ENCODE measurements at regions not wholly inside any gene's neighbourhood (a gene's known extent, or its start where the extent isn't known, plus 50 kb on each side); places are given as distances from the start of the nearest gene placed in this dataset.

DNA sequence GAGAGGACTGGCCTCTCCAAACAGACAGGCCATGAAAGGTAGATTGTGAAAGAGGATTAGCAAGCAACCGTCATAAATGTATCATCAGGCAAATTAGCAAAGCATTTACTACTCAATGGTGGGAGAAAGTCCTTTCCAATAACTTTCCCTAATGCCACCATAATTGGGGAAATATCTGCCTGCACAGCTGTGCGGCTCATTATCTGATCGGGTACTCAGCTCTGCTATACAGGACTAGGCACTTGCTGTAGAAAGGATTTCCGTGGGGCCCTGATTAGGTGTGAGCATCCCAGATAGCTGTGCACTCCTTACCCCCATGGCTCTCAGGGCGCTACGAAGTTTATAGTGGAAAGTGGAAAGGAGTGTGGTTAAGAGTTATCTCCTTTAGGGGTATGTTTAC is 309.7 kb upstream of the PLET1 start:
- no peak overlapping the region for H3K9ac ChIP-seq (replicated peaks; ENCODE audit: extremely low read depth, insufficient read depth, low read length)
- CTCF ChIA-PET: interaction anchor here (1.2 kb wide), 1 partner anchor 18 kb away, joined by 6 read pairs; no protein-coding TSS in a partner anchor
- no peak overlapping the region for H2AFZ ChIP-seq (ENCODE audit: low read depth, low read length)
- no peak for FAIRE-seq
- BruUV-seq (replicated peaks): no TSS peak
- dilution Hi-C loops (cut with MboI; ENCODE audit: extremely low pct_ligation_motif_present, low sequenced_read_pairs) (no loop called here), intact Hi-C loops (cut with micrococcal nuclease) (no loop called here)
- H3K27me3 ChIP-seq (ENCODE audit: control insufficient read depth in 2 of 2, insufficient read depth in 2 of 2, low read length in 2 of 2): peaks cover 0 to 8% of the 10 kb centered on the region in 2 experiments
- H3K9me3 ChIP-seq (replicated peaks; ENCODE audit: control insufficient read depth, insufficient read depth, low read length): no peaks in the 10 kb centered on the region
- no peaks in the 10 kb centered on the region for H3K79me2 ChIP-seq (ENCODE audit: control insufficient read depth, insufficient read depth, low read length)
- H3K27ac ChIP-seq (ENCODE audit: insufficient read depth, low read depth, low read length): no peak overlapping the region
- TF ChIP-seq POLR2A (IDR thresholded peaks at IDR 0.05; ENCODE audit: low read depth, low read length) (no peak), GATA2 (IDR thresholded peaks at IDR 0.05; ENCODE audit: insufficient read depth, insufficient read length, low read depth, low read length) (no peak), JUN (IDR thresholded peaks at IDR 0.05; ENCODE audit: borderline replicate concordance, insufficient read depth, insufficient read length, low read depth) (no peak), POLR2AphosphoS5 (IDR thresholded peaks at IDR 0.05; ENCODE audit: insufficient read depth, low read depth, low read length) (no peak), MYC (IDR thresholded peaks at IDR 0.05; ENCODE audit: low read depth, low read length) (no peak), FOS (IDR thresholded peaks at IDR 0.05; ENCODE audit: borderline replicate concordance, insufficient read depth, low read length) (no peak), EZH2 (IDR thresholded peaks at IDR 0.05; ENCODE audit: borderline replicate concordance, low read depth, low read length, severe bottlenecking) (no peak)
- TF ChIP-seq, protein P1, sequence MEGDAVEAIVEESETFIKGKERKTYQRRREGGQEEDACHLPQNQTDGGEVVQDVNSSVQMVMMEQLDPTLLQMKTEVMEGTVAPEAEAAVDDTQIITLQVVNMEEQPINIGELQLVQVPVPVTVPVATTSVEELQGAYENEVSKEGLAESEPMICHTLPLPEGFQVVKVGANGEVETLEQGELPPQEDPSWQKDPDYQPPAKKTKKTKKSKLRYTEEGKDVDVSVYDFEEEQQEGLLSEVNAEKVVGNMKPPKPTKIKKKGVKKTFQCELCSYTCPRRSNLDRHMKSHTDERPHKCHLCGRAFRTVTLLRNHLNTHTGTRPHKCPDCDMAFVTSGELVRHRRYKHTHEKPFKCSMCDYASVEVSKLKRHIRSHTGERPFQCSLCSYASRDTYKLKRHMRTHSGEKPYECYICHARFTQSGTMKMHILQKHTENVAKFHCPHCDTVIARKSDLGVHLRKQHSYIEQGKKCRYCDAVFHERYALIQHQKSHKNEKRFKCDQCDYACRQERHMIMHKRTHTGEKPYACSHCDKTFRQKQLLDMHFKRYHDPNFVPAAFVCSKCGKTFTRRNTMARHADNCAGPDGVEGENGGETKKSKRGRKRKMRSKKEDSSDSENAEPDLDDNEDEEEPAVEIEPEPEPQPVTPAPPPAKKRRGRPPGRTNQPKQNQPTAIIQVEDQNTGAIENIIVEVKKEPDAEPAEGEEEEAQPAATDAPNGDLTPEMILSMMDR (IDR thresholded peaks at IDR 0.05; ENCODE audit: extremely low read depth in 1 of 2, insufficient read depth in 1 of 2, low read depth in 1 of 2, low read length in 2 of 2): no peak
- TF ChIP-seq, protein P2, sequence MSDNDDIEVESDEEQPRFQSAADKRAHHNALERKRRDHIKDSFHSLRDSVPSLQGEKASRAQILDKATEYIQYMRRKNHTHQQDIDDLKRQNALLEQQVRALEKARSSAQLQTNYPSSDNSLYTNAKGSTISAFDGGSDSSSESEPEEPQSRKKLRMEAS (IDR thresholded peaks at IDR 0.05; ENCODE audit: insufficient read depth, insufficient read length): no peak
- H3K9me1 ChIP-seq (replicated peaks; ENCODE audit: control insufficient read depth, extremely low read depth, insufficient read depth, low read length): no peaks in the 10 kb centered on the region
- POLR2A ChIA-PET: no interaction called here
- H3K36me3 ChIP-seq (ENCODE audit: control insufficient read depth in 2 of 2, extremely low read depth in 1 of 2, insufficient read depth in 2 of 2, low read length in 2 of 2): no peaks in the 10 kb centered on the region
- H3K4me3 ChIP-seq (replicated peaks in 1 of 3; ENCODE audit: insufficient read depth in 1 of 3, low read depth in 1 of 3, low read length in 3 of 3): no peak overlapping the region
- no peak overlapping the region for H3K4me2 ChIP-seq (ENCODE audit: insufficient read depth, low read length)
- no peak for DNase-seq (ENCODE audit: low read depth, low spot score)
- no peaks in the 10 kb centered on the region for H3K4me1 ChIP-seq (ENCODE audit: control insufficient read depth, extremely low read depth, insufficient read depth, low read length)
- no peaks in the 10 kb centered on the region for H4K20me1 ChIP-seq (replicated peaks; ENCODE audit: control insufficient read depth, extremely low read depth, insufficient read depth, low read length)
